HCT116 (cell line): ENCODE measurements at regions not wholly inside any gene's neighbourhood (a gene's known extent, or its start where the extent isn't known, plus 50 kb on each side); places are given as distances from the start of the nearest gene placed in this dataset.

Source experiments
- ATAC-seq: fragments of 200-7000 bp; cut with Tn5 transposase; 2 replicates; pipeline ENCODE4 v1.9.1; 2020; ENCODE audit warnings: mild to moderate bottlenecking, moderate library complexity
- BruUV-seq: library from RNA; stranded (reverse); fragments of 400-500 nt; replicated peaks from 2 replicates; lab custom pipeline; 2021; lab: Mats Ljungman, UMichigan
- CTCF ChIA-PET: fragments of 300-600 bp; sonication (Branson Sonifier 250); formaldehyde crosslinking; loops from one replicate; lab custom pipeline; 2021; ENCODE audit warnings: antibody characterized with exemption; lab: Charles Lee
- POLR2A ChIA-PET: fragments of 300-600, 350-600 bp; sonication (Branson Sonifier 250); formaldehyde crosslinking; loops from one replicate; lab custom pipeline; 2021; ENCODE audit warnings: antibody characterized with exemption; lab: Charles Lee
- RAD21 ChIA-PET, 2 experiments: fragments of 300-600 bp; sonication (Branson Sonifier 250); formaldehyde crosslinking; loops; one replicate each; lab custom pipeline; 2023; ENCODE audit warnings: low total read pairs in 2 of 2; ENCODE audit not compliant: uncharacterized antibody in 2 of 2, unreplicated experiment in 2 of 2, low non-redundant PET in 1 of 2; lab: Charles Lee
- DNase-seq: peaks from one replicate; pipeline ENCODE4 v3.0.0-alpha.2; 2010; ENCODE audit warnings: low read depth, low spot score
- H2AFZ ChIP-seq: fragments of 200-600 bp; shearing (Covaris generic), sonication (generic); 2 replicates; pipeline ENCODE4 v1.6.1; 2017; ENCODE audit warnings: low read depth, mixed run types, mixed read lengths, antibody characterized with exemption, low read length; ENCODE audit not compliant: poor library complexity, severe bottlenecking
- H3K27ac ChIP-seq: 2 replicates; pipeline ENCODE4 v1.5.1; 2012; ENCODE audit warnings: low read depth, low read length
- H3K27me3 ChIP-seq: fragments of 200-600 bp; sonication (generic); 2 replicates; pipeline ENCODE4 v1.6.1; 2016; ENCODE audit warnings: mixed run types, low read length, mixed read lengths; ENCODE audit not compliant: insufficient read depth
- H3K36me3 ChIP-seq, 2 experiments: fragments of 200-500 bp in 1 of 2; fragments of 200-600 bp in 1 of 2; sonication (Bioruptor generic) in 1 of 2; sonication (generic) in 1 of 2; 2 replicates each; pipeline versions ENCODE4 v1.5.1 to v1.6.1; 2014 to 2016; ENCODE audit warnings: low read length in 2 of 2, inconsistent platforms in 1 of 2, mixed read lengths in 1 of 2, mixed run types in 1 of 2; ENCODE audit not compliant: insufficient read depth in 2 of 2, control insufficient read depth in 1 of 2
- H3K4me1 ChIP-seq, 2 experiments: fragments of 200-600 bp in 1 of 2; sonication (generic) in 1 of 2; 2 replicates each; pipeline versions ENCODE4 v1.5.1 to v1.6.1; 2012 to 2017; ENCODE audit warnings: low read length in 2 of 2, inconsistent platforms in 1 of 2, mild to moderate bottlenecking in 1 of 2, mixed read lengths in 1 of 2, mixed run types in 1 of 2, moderate library complexity in 1 of 2; ENCODE audit not compliant: insufficient read depth in 2 of 2, control insufficient read depth in 1 of 2
- H3K4me2 ChIP-seq: fragments of 200-600 bp; sonication (generic); 2 replicates; pipeline ENCODE4 v1.6.1; 2017; ENCODE audit warnings: mixed run types, low read length, mixed read lengths
- H3K4me3 ChIP-seq, 2 experiments: fragments of 200-600 bp in 1 of 2; sonication (generic) in 1 of 2; replicated peaks in 1 of 2; 2 replicates each; pipeline ENCODE4 v1.5.1; 2011 to 2016; ENCODE audit warnings: low read length in 2 of 2, control low read depth in 1 of 2, low read depth in 1 of 2, mild to moderate bottlenecking in 1 of 2, mixed read lengths in 1 of 2, mixed run types in 1 of 2
- H3K79me2 ChIP-seq: fragments of 200-600 bp; sonication (generic); 2 replicates; pipeline ENCODE4 v1.6.1; 2017; ENCODE audit warnings: mild to moderate bottlenecking, mixed run types, low read length, moderate library complexity, mixed read lengths; ENCODE audit not compliant: insufficient read depth
- H3K9ac ChIP-seq: fragments of 200-600 bp; sonication (generic); 2 replicates; pipeline ENCODE4 v1.6.1; 2016; ENCODE audit warnings: low read length, mixed read lengths
- H3K9me2 ChIP-seq: fragments of 200-600 bp; sonication (generic), shearing (Covaris generic); 2 replicates; pipeline ENCODE4 v1.6.1; 2017; ENCODE audit warnings: mixed run types, mild to moderate bottlenecking, moderate library complexity; ENCODE audit not compliant: insufficient read depth
- H3K9me3 ChIP-seq, 2 experiments: fragments of 200-500 bp in 1 of 2; fragments of 200-600 bp in 1 of 2; sonication (Bioruptor generic) in 1 of 2; sonication (generic) in 1 of 2; 2 replicates each; pipeline ENCODE4 v1.6.1; 2014 to 2017; ENCODE audit warnings: low read length in 2 of 2, mixed read lengths in 2 of 2, inconsistent platforms in 1 of 2, low read depth in 1 of 2, mild to moderate bottlenecking in 1 of 2, mixed run types in 1 of 2, moderate library complexity in 1 of 2; ENCODE audit not compliant: control insufficient read depth in 1 of 2, insufficient read depth in 1 of 2
- H4K20me1 ChIP-seq: fragments of 200-600 bp; sonication (generic), shearing (Covaris generic); 2 replicates; pipeline ENCODE4 v1.6.1; 2017; ENCODE audit warnings: mixed run types, mild to moderate bottlenecking, moderate library complexity; ENCODE audit not compliant: insufficient read depth
- EGR1 ChIP-seq: IDR thresholded peaks from 2 replicates; pipeline ENCODE4 v1.6.1; 2012; ENCODE audit warnings: low read depth
- ELF1 ChIP-seq: IDR thresholded peaks from 2 replicates; pipeline ENCODE4 v1.6.1; 2012; ENCODE audit warnings: low read depth, borderline replicate concordance
- FOSL1 ChIP-seq: IDR thresholded peaks from 2 replicates; pipeline ENCODE4 v1.6.1; 2012; ENCODE audit warnings: low read depth
- POLR2AphosphoS5 ChIP-seq: IDR thresholded peaks from 2 replicates; pipeline ENCODE4 v1.6.1; 2011; ENCODE audit warnings: mild to moderate bottlenecking, low read depth, low read length, moderate library complexity
- RAD21 ChIP-seq: IDR thresholded peaks from 2 replicates; pipeline ENCODE4 v1.6.1; 2012; ENCODE audit warnings: low read depth, mild to moderate bottlenecking
- SP1 ChIP-seq: IDR thresholded peaks from 2 replicates; pipeline ENCODE4 v1.6.1; 2012; ENCODE audit warnings: low read depth
- TCF7L2 ChIP-seq: IDR thresholded peaks from 2 replicates; pipeline ENCODE4 v1.7.0; 2011; ENCODE audit warnings: borderline replicate concordance, inconsistent platforms; ENCODE audit not compliant: insufficient read depth, insufficient read length; ENCODE audit errors: extremely low read depth
- ZFX ChIP-seq: fragments of 450-650 bp; IDR thresholded peaks from 2 replicates; pipeline ENCODE4 v1.6.1; 2017
- ZNF274 ChIP-seq: fragments of 200-500 bp; sonication (Bioruptor generic); IDR thresholded peaks from 2 replicates; pipeline ENCODE4 v1.6.1; 2014; ENCODE audit warnings: mild to moderate bottlenecking, low read depth, low read length, inconsistent platforms
- intact Hi-C: fragments of 100-400 bp; cut with micrococcal nuclease; formaldehyde crosslinking; loops from 2 replicates; pipeline ENCODE4 v1.10.0; 2022
- TF ChIP-seq, protein P1 (sequence below): IDR thresholded peaks from 2 replicates; pipeline ENCODE4 v1.6.1; 2011; ENCODE audit warnings: mild to moderate bottlenecking, low read length, moderate library complexity; ENCODE audit not compliant: insufficient replicate concordance; ENCODE audit errors: extremely low read depth
- TF ChIP-seq, protein P2 (sequence below), 3 experiments: fragments of 200-600 bp in 1 of 3; sonication (generic) in 1 of 3; IDR thresholded peaks in 2 of 3; conservative IDR thresholded peaks in 1 of 3; 2 replicates each; pipeline ENCODE4 v1.5.1; 2012 to 2017; ENCODE audit warnings: low read depth in 2 of 3, low read length in 2 of 3, antibody characterized with exemption in 1 of 3, borderline replicate concordance in 1 of 3, control low read depth in 1 of 3, mild to moderate bottlenecking in 1 of 3, mixed read lengths in 1 of 3, mixed run types in 1 of 3, moderate library complexity in 1 of 3; ENCODE audit not compliant: insufficient read depth in 1 of 3
- TF ChIP-seq, protein P3 (sequence below): IDR thresholded peaks from 2 replicates; pipeline ENCODE4 v1.6.1; 2012
- TF ChIP-seq, protein P4 (sequence below): IDR thresholded peaks from 2 replicates; pipeline ENCODE4 v1.6.1; 2012; ENCODE audit warnings: low read depth
- TF ChIP-seq, protein P5 (sequence below): IDR thresholded peaks from 2 replicates; pipeline ENCODE4 v1.6.1; 2012

DNA sequence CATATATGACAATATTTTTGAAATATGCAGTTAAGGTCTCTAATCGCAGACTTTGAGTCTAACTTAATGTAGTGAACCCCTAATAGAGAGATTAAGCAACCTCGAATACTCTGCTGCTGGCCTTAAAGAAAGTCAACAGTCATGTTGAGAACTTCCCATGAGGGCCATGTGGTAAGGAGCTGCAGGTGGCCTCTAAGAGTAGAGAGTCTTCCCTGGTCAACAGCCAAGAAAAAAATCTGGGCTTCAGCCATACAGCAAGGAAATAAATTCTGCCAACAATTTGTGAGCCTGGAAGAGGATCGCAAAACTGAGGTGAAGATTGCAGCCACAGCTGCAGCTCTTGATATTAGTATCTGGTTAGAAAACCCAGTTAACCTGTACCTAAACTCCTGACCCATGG, 935.2 kb upstream of the TYRP1 start:
- no peak for DNase-seq
- Histone ChIP-seq H3K4me1 (no peaks in the 10 kb centered on the region), H3K27ac (no peak overlapping the region), H2AFZ (no peak overlapping the region), H3K9ac (no peak overlapping the region), H3K4me2 (no peak overlapping the region), H3K36me3 (no peaks in the 10 kb centered on the region; a peak in 1 of 4 replicates), H3K4me3 (no peak overlapping the region), H4K20me1 (no peaks in the 10 kb centered on the region), H3K9me3 (peaks cover 10 to 17% of the 10 kb centered on the region in 2 experiments; a peak in 2 of 4 replicates), H3K79me2 (no peaks in the 10 kb centered on the region), H3K27me3 (no peaks in the 10 kb centered on the region), H3K9me2 (no peaks in the 10 kb centered on the region)
- intact Hi-C loops, result no loop called here
- ATAC-seq, result no peak
- ChIA-PET CTCF (no interaction called here), POLR2A (no interaction called here), RAD21 (no interaction called here)
- BruUV-seq, result no TSS peak
- TF ChIP-seq RAD21 (no peak), EGR1 (no peak), ZNF274 (no peak), ZFX (no peak), TCF7L2 (no peak), SP1 (no peak), POLR2AphosphoS5 (no peak), ELF1 (no peak), FOSL1 (no peak)
- TF ChIP-seq, protein P1, sequence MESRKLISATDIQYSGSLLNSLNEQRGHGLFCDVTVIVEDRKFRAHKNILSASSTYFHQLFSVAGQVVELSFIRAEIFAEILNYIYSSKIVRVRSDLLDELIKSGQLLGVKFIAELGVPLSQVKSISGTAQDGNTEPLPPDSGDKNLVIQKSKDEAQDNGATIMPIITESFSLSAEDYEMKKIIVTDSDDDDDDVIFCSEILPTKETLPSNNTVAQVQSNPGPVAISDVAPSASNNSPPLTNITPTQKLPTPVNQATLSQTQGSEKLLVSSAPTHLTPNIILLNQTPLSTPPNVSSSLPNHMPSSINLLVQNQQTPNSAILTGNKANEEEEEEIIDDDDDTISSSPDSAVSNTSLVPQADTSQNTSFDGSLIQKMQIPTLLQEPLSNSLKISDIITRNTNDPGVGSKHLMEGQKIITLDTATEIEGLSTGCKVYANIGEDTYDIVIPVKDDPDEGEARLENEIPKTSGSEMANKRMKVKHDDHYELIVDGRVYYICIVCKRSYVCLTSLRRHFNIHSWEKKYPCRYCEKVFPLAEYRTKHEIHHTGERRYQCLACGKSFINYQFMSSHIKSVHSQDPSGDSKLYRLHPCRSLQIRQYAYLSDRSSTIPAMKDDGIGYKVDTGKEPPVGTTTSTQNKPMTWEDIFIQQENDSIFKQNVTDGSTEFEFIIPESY, result no peak
- TF ChIP-seq, protein P2, sequence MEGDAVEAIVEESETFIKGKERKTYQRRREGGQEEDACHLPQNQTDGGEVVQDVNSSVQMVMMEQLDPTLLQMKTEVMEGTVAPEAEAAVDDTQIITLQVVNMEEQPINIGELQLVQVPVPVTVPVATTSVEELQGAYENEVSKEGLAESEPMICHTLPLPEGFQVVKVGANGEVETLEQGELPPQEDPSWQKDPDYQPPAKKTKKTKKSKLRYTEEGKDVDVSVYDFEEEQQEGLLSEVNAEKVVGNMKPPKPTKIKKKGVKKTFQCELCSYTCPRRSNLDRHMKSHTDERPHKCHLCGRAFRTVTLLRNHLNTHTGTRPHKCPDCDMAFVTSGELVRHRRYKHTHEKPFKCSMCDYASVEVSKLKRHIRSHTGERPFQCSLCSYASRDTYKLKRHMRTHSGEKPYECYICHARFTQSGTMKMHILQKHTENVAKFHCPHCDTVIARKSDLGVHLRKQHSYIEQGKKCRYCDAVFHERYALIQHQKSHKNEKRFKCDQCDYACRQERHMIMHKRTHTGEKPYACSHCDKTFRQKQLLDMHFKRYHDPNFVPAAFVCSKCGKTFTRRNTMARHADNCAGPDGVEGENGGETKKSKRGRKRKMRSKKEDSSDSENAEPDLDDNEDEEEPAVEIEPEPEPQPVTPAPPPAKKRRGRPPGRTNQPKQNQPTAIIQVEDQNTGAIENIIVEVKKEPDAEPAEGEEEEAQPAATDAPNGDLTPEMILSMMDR (IDR thresholded peaks at IDR 0.05 in 2 of 3, conservative IDR thresholded peaks at IDR 0.05 in 1 of 3; ENCODE audit: borderline replicate concordance in 1 of 3, insufficient read depth in 1 of 3, low read depth in 2 of 3, low read length in 2 of 3), result no peak
- TF ChIP-seq, protein P3, sequence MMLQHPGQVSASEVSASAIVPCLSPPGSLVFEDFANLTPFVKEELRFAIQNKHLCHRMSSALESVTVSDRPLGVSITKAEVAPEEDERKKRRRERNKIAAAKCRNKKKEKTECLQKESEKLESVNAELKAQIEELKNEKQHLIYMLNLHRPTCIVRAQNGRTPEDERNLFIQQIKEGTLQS, result no peak
- TF ChIP-seq, protein P4, sequence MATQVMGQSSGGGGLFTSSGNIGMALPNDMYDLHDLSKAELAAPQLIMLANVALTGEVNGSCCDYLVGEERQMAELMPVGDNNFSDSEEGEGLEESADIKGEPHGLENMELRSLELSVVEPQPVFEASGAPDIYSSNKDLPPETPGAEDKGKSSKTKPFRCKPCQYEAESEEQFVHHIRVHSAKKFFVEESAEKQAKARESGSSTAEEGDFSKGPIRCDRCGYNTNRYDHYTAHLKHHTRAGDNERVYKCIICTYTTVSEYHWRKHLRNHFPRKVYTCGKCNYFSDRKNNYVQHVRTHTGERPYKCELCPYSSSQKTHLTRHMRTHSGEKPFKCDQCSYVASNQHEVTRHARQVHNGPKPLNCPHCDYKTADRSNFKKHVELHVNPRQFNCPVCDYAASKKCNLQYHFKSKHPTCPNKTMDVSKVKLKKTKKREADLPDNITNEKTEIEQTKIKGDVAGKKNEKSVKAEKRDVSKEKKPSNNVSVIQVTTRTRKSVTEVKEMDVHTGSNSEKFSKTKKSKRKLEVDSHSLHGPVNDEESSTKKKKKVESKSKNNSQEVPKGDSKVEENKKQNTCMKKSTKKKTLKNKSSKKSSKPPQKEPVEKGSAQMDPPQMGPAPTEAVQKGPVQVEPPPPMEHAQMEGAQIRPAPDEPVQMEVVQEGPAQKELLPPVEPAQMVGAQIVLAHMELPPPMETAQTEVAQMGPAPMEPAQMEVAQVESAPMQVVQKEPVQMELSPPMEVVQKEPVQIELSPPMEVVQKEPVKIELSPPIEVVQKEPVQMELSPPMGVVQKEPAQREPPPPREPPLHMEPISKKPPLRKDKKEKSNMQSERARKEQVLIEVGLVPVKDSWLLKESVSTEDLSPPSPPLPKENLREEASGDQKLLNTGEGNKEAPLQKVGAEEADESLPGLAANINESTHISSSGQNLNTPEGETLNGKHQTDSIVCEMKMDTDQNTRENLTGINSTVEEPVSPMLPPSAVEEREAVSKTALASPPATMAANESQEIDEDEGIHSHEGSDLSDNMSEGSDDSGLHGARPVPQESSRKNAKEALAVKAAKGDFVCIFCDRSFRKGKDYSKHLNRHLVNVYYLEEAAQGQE, result no peak
- TF ChIP-seq, protein P5, sequence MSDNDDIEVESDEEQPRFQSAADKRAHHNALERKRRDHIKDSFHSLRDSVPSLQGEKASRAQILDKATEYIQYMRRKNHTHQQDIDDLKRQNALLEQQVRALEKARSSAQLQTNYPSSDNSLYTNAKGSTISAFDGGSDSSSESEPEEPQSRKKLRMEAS, result no peak
